ENCODE measurements at regions not wholly inside any gene's neighbourhood (a gene's known extent, or its start where the extent isn't known, plus 50 kb on each side); places are given as distances from the start of the nearest gene placed in this dataset.
"Not testable (repeated sequence)": the region's sequence is repeated elsewhere in the genome, so short reads cannot be mapped to it uniquely, and the experiment has no call there.

GRCh38 chr9:113740508-113741500, 135.3 kb upstream of the ZNF618 start:
- H3K4me1 Mint-ChIP-seq (ENCODE audit: low read depth); H3K36me3 Mint-ChIP-seq (ENCODE audit: low read depth); H3K9me3 Mint-ChIP-seq; ATAC-seq; H3K27ac Mint-ChIP-seq; CTCF ChIA-PET; intact Hi-C loops (cut with micrococcal nuclease); H3K4me3 Mint-ChIP-seq; DNase-seq: not testable (repeated sequence)
- POLR2A ChIA-PET: interaction anchor here (1.1 kb wide), 1 partner anchor 17 kb away, joined by 4 read pairs; no protein-coding TSS in a partner anchor
- peaks cover 11% of the 10 kb centered on the region for H3K27me3 Mint-ChIP-seq

DNA sequence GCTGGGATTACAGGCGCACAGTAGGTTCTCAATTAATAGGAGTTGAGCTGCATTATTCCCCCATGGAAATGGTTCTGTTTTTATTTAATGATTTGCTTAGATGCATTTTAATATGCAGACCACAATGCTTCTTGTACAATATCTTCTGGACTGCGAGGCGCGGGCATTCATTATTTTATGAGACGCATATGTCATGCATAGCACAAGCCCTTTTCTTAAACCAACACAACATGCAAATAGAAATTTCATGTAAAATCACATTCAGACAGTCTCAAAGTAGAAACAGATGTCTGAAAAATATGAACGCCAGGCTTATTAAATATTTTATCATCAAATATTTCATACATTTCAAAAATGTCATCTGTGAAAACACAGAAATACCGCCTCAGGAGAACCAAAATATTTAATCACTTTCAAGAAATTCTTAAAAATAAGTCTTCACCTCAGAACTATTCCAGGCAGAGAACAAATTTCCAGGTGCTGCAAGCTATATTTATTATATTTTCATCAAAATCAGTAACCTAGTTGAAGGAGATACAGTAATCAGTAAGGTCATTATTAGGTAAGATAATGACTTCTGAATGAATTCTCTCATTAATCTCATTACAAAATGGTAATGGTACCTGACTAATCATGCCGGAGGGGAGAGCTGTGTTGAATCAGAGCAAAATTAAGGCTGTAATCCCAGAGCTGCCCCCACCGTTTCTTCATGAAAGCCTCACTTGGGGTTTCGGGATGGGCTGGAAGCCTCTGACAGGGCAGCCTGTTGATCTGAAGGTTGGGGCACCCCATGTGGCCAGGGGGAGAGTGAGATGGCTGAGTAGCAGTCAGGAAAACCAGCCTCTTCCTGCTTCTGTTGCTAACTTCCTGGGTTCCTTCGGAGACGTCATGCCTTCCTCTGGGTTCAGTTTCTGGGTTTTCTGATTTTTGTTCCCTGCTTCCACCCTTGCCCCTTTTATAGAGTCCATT, 133.9 kb upstream of the ZNF618 start:
- intact Hi-C loops (cut with micrococcal nuclease): no loop called here
- TF ChIP-seq, protein P1, sequence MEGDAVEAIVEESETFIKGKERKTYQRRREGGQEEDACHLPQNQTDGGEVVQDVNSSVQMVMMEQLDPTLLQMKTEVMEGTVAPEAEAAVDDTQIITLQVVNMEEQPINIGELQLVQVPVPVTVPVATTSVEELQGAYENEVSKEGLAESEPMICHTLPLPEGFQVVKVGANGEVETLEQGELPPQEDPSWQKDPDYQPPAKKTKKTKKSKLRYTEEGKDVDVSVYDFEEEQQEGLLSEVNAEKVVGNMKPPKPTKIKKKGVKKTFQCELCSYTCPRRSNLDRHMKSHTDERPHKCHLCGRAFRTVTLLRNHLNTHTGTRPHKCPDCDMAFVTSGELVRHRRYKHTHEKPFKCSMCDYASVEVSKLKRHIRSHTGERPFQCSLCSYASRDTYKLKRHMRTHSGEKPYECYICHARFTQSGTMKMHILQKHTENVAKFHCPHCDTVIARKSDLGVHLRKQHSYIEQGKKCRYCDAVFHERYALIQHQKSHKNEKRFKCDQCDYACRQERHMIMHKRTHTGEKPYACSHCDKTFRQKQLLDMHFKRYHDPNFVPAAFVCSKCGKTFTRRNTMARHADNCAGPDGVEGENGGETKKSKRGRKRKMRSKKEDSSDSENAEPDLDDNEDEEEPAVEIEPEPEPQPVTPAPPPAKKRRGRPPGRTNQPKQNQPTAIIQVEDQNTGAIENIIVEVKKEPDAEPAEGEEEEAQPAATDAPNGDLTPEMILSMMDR (IDR thresholded peaks at IDR 0.05): no peak
- ChIA-PET CTCF (no interaction called here), POLR2A (interaction anchor here (1.1 kb wide), 1 partner anchor 16 kb away, joined by 4 read pairs; no protein-coding TSS in a partner anchor)
- Mint-ChIP-seq H3K36me3 (ENCODE audit: low read depth) (no peaks in the 10 kb centered on the region), H3K9me3 (no peaks in the 10 kb centered on the region), H3K27me3 (peaks cover 11% of the 10 kb centered on the region), H3K4me3 (no peak overlapping the region), H3K4me1 (ENCODE audit: low read depth) (no peaks in the 10 kb centered on the region), H3K27ac (no peak overlapping the region)
- DNase-seq (no peak), ATAC-seq (no peak)

DNA sequence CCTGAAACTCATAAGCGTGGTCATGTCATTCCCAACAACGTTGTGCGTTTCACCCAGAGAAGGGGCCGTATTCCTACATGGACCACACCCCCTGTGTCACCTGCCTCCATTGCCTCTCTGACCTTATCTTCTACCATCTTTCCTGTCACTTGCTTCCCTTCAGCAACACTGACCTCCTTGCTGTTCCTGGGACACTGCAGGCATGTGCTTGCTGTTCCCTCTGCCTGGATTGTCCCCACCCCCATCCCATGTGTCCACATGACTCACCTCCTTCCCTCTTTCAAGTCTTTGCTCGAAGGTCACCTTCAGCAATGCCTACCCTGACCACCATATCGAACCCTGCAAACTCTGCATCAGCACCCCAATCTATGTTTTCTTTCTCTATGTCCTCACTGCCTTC, 133.2 kb upstream of the ZNF618 start:
- CTCF ChIA-PET: no interaction called here
- POLR2A ChIA-PET: no interaction called here
- TF ChIP-seq, protein P1 (IDR thresholded peaks at IDR 0.05): no peak

GRCh38 chr9:113746486-113746885, 129.6 kb upstream of the ZNF618 start:
- DNase-seq: no peak
- no peaks in the 10 kb centered on the region for H3K36me3 Mint-ChIP-seq (ENCODE audit: low read depth)
- peaks cover 9% of the 10 kb centered on the region for H3K27me3 Mint-ChIP-seq
- no peak overlapping the region for H3K4me3 Mint-ChIP-seq
- H3K9me3 Mint-ChIP-seq: peaks cover 11% of the 10 kb centered on the region
- no peak for ATAC-seq
- ChIA-PET CTCF (interaction anchor here (1.7 kb wide), 1 partner anchor 9 kb away, joined by 5 read pairs; no protein-coding TSS in a partner anchor), POLR2A (no interaction called here)
- H3K4me1 Mint-ChIP-seq (ENCODE audit: low read depth): no peaks in the 10 kb centered on the region
- H3K27ac Mint-ChIP-seq: no peak overlapping the region
- intact Hi-C loops (cut with micrococcal nuclease): no loop called here
- TF ChIP-seq, protein P1 (IDR thresholded peaks at IDR 0.05): no peak

More for the DNA sequence above, 133.2 kb upstream of the ZNF618 start:
- H3K9me3 Mint-ChIP-seq: peaks cover 5% of the 10 kb centered on the region
- H3K4me1 Mint-ChIP-seq (ENCODE audit: low read depth): no peaks in the 10 kb centered on the region
- no peaks in the 10 kb centered on the region for H3K36me3 Mint-ChIP-seq (ENCODE audit: low read depth)
- H3K27me3 Mint-ChIP-seq: peaks cover 12% of the 10 kb centered on the region
- no peak overlapping the region for H3K27ac Mint-ChIP-seq
- H3K4me3 Mint-ChIP-seq: no peak overlapping the region
- DNase-seq: no peak
- intact Hi-C loops (cut with micrococcal nuclease): no loop called here
- ATAC-seq: no peak

DNA sequence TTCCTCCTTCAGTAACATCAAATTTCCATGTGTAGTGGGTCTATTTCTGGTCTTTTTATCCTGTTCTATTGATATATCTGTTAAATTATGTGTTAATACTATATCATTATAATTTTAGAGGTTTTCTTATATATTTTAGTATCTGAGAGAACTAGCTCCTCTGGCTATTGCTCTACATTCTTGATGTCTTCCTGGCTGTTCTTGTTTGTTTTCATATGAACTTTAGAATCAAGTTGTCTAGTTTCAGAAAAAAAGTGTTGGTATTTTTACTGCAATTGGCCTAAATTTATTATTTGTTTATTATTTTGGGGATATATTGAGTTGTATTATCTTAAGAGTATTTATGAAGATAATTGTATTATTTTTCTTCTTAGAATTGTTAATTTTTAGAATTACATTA, 128.0 kb upstream of the ZNF618 start:
- intact Hi-C loops (cut with micrococcal nuclease): no loop called here
- POLR2A ChIA-PET: no interaction called here
- no peak for ATAC-seq
- peaks cover 11% of the 10 kb centered on the region for H3K9me3 Mint-ChIP-seq
- H3K36me3 Mint-ChIP-seq (ENCODE audit: low read depth): no peaks in the 10 kb centered on the region
- TF ChIP-seq, protein P1 (IDR thresholded peaks at IDR 0.05): no peak
- CTCF ChIA-PET: no interaction called here
- H3K4me3 Mint-ChIP-seq: no peak overlapping the region
- peaks cover 13% of the 10 kb centered on the region for H3K27me3 Mint-ChIP-seq
- no peak for DNase-seq
- no peak overlapping the region for H3K27ac Mint-ChIP-seq
- H3K4me1 Mint-ChIP-seq (ENCODE audit: low read depth): no peaks in the 10 kb centered on the region
